HEK293 (cell line): ENCODE measurements at regions not wholly inside any gene's neighbourhood (a gene's known extent, or its start where the extent isn't known, plus 50 kb on each side); places are given as distances from the start of the nearest gene placed in this dataset.
A peak's percentile ranks its signal among the peaks of the same experiment; 100 is the strongest.

ENCODE experiments used
- CTCF ChIA-PET: fragments of 350-600 bp; formaldehyde crosslinking; extraction: SDS; loops from one replicate; lab custom pipeline; 2021; ENCODE audit warnings: antibody characterized with exemption; lab: Yijun Ruan, JAX
- POLR2A ChIA-PET: fragments of 300-600 bp; formaldehyde crosslinking; extraction: SDS; loops from one replicate; lab custom pipeline; 2020; ENCODE audit warnings: antibody characterized with exemption, inconsistent platforms; lab: Yijun Ruan, JAX
- H3K27ac ChIP-seq: fragments of 200-500 bp; sonication (Bioruptor generic); 2 replicates; pipeline ENCODE4 v1.5.1; 2014; ENCODE audit warnings: low read depth, low read length, control low read depth, inconsistent platforms; ENCODE audit errors: extremely low read depth
- H3K36me3 ChIP-seq, 2 experiments: fragments of 200-500 bp in 1 of 2; sonication (Bioruptor generic) in 1 of 2; 1 replicate in 1 of 2; 2 replicates in 1 of 2; pipeline ENCODE4 v1.5.1; 2014 to 2017; ENCODE audit warnings: inconsistent platforms in 2 of 2, low read length in 2 of 2; ENCODE audit not compliant: control insufficient read depth in 2 of 2, insufficient read depth in 1 of 2
- H3K4me1 ChIP-seq: fragments of 200-500 bp; sonication (Bioruptor generic); 2 replicates; pipeline ENCODE4 v1.5.1; 2014; ENCODE audit warnings: mild to moderate bottlenecking, low read length, inconsistent platforms; ENCODE audit not compliant: control insufficient read depth, insufficient read depth
- H3K4me3 ChIP-seq: 2 replicates; pipeline ENCODE4 v1.5.1; 2011; ENCODE audit warnings: low read depth, mild to moderate bottlenecking, control low read depth, low read length, moderate library complexity
- H3K9me3 ChIP-seq: fragments of 200-500 bp; sonication (Bioruptor generic); 2 replicates; pipeline ENCODE4 v1.5.1; 2014; ENCODE audit warnings: low read depth, low read length, inconsistent platforms; ENCODE audit not compliant: control insufficient read depth, insufficient read depth
- HOXA7 ChIP-seq: sonication (generic); formaldehyde crosslinking; IDR thresholded peaks from 2 replicates; pipeline ENCODE4 v1.8.1; 2022; ENCODE audit warnings: missing genetic modification reagents, borderline replicate concordance
- KLF7 ChIP-seq: fragments of 450-650 bp; formaldehyde crosslinking; IDR thresholded peaks from 2 replicates; pipeline ENCODE4 v1.5.1; 2016; ENCODE audit warnings: missing biosample characterization, missing genetic modification characterization, borderline replicate concordance
- KLF8 ChIP-seq: fragments of 450-650 bp; formaldehyde crosslinking; IDR thresholded peaks from 2 replicates; pipeline ENCODE4 v1.5.1; 2016; ENCODE audit warnings: missing biosample characterization, missing genetic modification characterization
- SALL2 ChIP-seq: fragments of 450-650 bp; formaldehyde crosslinking; IDR thresholded peaks from 2 replicates; pipeline ENCODE4 v1.5.0; 2017; ENCODE audit warnings: missing biosample characterization, mild to moderate bottlenecking, missing genetic modification characterization, borderline replicate concordance
- SETDB1 ChIP-seq: IDR thresholded peaks from one replicate; pipeline ENCODE4 v1.6.1; 2017; ENCODE audit warnings: mild to moderate bottlenecking, low read length, moderate library complexity, mixed read lengths; ENCODE audit not compliant: insufficient read length
- SP7 ChIP-seq: fragments of 450-650 bp; formaldehyde crosslinking; IDR thresholded peaks from 2 replicates; pipeline ENCODE4 v1.5.1; 2016; ENCODE audit warnings: missing biosample characterization, missing genetic modification characterization
- TRIM28 ChIP-seq: IDR thresholded peaks from 2 replicates; pipeline ENCODE4 v1.6.1; 2011; ENCODE audit warnings: low read length, control low read depth, borderline replicate concordance
- ZBTB1 ChIP-seq: fragments of 450-650 bp; formaldehyde crosslinking; IDR thresholded peaks from 2 replicates; pipeline ENCODE4 v1.5.1; 2016; ENCODE audit warnings: missing biosample characterization, missing genetic modification characterization
- ZBTB8A ChIP-seq: fragments of 450-650 bp; formaldehyde crosslinking; IDR thresholded peaks from 2 replicates; pipeline ENCODE4 v1.5.1; 2016; ENCODE audit warnings: missing biosample characterization, missing genetic modification characterization
- ZNF133 ChIP-seq: fragments of 450-650 bp; formaldehyde crosslinking; IDR thresholded peaks from 2 replicates; pipeline ENCODE4 v1.5.1; 2016; ENCODE audit warnings: missing biosample characterization, missing genetic modification characterization
- ZNF169 ChIP-seq: fragments of 450-650 bp; formaldehyde crosslinking; IDR thresholded peaks from 2 replicates; pipeline ENCODE4 v1.5.1; 2016; ENCODE audit warnings: missing biosample characterization, missing genetic modification characterization
- ZNF175 ChIP-seq: fragments of 450-650 bp; formaldehyde crosslinking; IDR thresholded peaks from 2 replicates; pipeline ENCODE4 v1.5.1; 2016; ENCODE audit warnings: missing biosample characterization, missing genetic modification characterization
- ZNF184 ChIP-seq: fragments of 450-650 bp; IDR thresholded peaks from 2 replicates; pipeline ENCODE4 v1.5.1; 2018; ENCODE audit warnings: missing biosample characterization, mild to moderate bottlenecking, missing genetic modification characterization
- ZNF2 ChIP-seq: fragments of 450-650 bp; formaldehyde crosslinking; IDR thresholded peaks from 2 replicates; pipeline ENCODE4 v1.5.1; 2016; ENCODE audit warnings: missing biosample characterization, missing genetic modification characterization
- ZNF311 ChIP-seq: fragments of 450-650 bp; formaldehyde crosslinking; IDR thresholded peaks from 2 replicates; pipeline ENCODE4 v1.5.1; 2017; ENCODE audit warnings: missing biosample characterization, missing genetic modification characterization, borderline replicate concordance
- ZNF324 ChIP-seq: fragments of 450-650 bp; formaldehyde crosslinking; IDR thresholded peaks from 2 replicates; pipeline ENCODE4 v1.5.1; 2016; ENCODE audit warnings: missing biosample characterization, missing genetic modification characterization
- ZNF433 ChIP-seq: fragments of 450-650 bp; formaldehyde crosslinking; IDR thresholded peaks from 2 replicates; pipeline ENCODE4 v1.5.1; 2016; ENCODE audit warnings: missing biosample characterization, missing genetic modification characterization, low read depth
- ZNF473 ChIP-seq: fragments of 450-650 bp; formaldehyde crosslinking; IDR thresholded peaks from 2 replicates; pipeline ENCODE4 v1.5.1; 2017; ENCODE audit warnings: missing biosample characterization, missing genetic modification characterization
- ZNF558 ChIP-seq: fragments of 450-650 bp; formaldehyde crosslinking; IDR thresholded peaks from 2 replicates; pipeline ENCODE4 v1.5.1; 2016; ENCODE audit warnings: missing biosample characterization, missing genetic modification characterization
- ZNF600 ChIP-seq: fragments of 450-650 bp; formaldehyde crosslinking; IDR thresholded peaks from 2 replicates; pipeline ENCODE4 v1.5.1; 2016; ENCODE audit warnings: missing biosample characterization, missing genetic modification characterization
- ZNF670 ChIP-seq: fragments of 450-650 bp; formaldehyde crosslinking; IDR thresholded peaks from 2 replicates; pipeline ENCODE4 v1.5.1; 2016; ENCODE audit warnings: missing biosample characterization, missing genetic modification characterization, low read depth
- ZNF843 ChIP-seq: fragments of 450-650 bp; formaldehyde crosslinking; IDR thresholded peaks from 2 replicates; pipeline ENCODE4 v1.5.1; 2016; ENCODE audit warnings: missing biosample characterization, missing genetic modification characterization
- TF ChIP-seq, protein P1 (sequence below): fragments of 450-650 bp; formaldehyde crosslinking; IDR thresholded peaks from 2 replicates; pipeline ENCODE4 v1.5.1; 2016; ENCODE audit warnings: missing biosample characterization, missing genetic modification characterization
- TF ChIP-seq, protein P2 (sequence below): fragments of 450-650 bp; formaldehyde crosslinking; IDR thresholded peaks from 2 replicates; pipeline ENCODE4 v1.5.1; 2016; ENCODE audit warnings: missing biosample characterization, missing genetic modification characterization
- TF ChIP-seq, protein P3 (sequence below): fragments of 450-650 bp; formaldehyde crosslinking; IDR thresholded peaks from 2 replicates; pipeline ENCODE4 v1.5.1; 2017; ENCODE audit warnings: missing biosample characterization, mild to moderate bottlenecking, missing genetic modification characterization, moderate library complexity

DNA sequence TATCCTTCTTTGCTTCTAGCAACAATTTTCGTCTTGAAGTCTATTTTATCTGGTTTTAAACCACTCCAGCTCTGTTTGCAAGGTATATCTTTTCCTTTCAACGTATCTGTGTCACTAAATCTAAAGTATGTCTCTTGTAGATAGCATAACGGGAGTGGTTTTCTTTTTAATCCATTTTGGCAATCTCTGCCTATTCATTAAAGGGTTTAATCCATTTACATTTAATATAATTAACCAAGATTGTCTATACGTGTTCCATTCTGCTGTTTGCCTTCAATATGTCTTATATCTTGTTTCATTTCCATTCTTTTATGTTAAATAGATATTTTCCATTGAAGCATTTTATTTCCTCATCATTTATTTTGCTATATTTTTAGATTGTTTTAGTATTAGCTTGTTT, 587.9 kb downstream of the C6orf118 start:
- TF ChIP-seq ZNF670 (tag by site-specific recombination) (no peak), SETDB1 (peak; percentile 72), SALL2 (no peak)
- TF ChIP-seq, all 188 proteins: peak for 1
- Histone ChIP-seq H3K27ac (no peak overlapping the region), H3K4me1 (no peaks in the 10 kb centered on the region), H3K4me3 (no peak overlapping the region), H3K36me3 (no peaks in the 10 kb centered on the region), H3K9me3 (no peaks in the 10 kb centered on the region)
- ChIA-PET POLR2A (no interaction called here), CTCF (no interaction called here)

DNA sequence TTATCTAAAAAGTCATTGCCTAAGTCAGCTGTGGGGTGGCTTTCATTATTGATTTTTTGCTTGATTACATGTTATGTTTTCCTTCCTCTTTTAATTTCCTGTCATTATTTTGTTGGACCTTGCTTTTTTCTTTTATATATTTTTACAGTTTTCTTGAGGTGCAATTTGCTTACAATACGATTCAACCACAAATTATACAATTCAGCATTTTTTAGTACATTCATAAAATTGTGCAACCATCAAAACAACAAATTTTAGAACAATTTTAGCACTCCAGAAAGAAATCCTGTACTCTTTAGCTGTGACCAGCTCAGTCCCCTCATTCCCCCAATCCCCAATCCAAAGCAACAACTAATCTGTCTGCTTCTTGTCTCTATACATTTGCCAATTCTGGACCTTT, 608.9 kb downstream of the C6orf118 start:
- H3K4me3 ChIP-seq: no peak overlapping the region
- no peak overlapping the region for H3K27ac ChIP-seq
- no peaks in the 10 kb centered on the region for H3K4me1 ChIP-seq
- ChIA-PET CTCF (interaction anchor here (0.6 kb wide), 1 partner anchor 644 kb away, joined by 3 read pairs; no protein-coding TSS in a partner anchor), POLR2A (no interaction called here)
- H3K36me3 ChIP-seq: no peaks in the 10 kb centered on the region
- TF ChIP-seq ZNF133 (tag by site-specific recombination) (no peak), ZNF324 (no peak), KLF8 (tag by site-specific recombination) (no peak), ZNF2 (no peak), ZNF600 (tag by site-specific recombination) (no peak), ZNF558 (no peak), ZBTB1 (tag by site-specific recombination) (no peak), ZNF184 (tag by site-specific recombination) (no peak), ZNF169 (no peak)
- no peaks in the 10 kb centered on the region for H3K9me3 ChIP-seq

DNA sequence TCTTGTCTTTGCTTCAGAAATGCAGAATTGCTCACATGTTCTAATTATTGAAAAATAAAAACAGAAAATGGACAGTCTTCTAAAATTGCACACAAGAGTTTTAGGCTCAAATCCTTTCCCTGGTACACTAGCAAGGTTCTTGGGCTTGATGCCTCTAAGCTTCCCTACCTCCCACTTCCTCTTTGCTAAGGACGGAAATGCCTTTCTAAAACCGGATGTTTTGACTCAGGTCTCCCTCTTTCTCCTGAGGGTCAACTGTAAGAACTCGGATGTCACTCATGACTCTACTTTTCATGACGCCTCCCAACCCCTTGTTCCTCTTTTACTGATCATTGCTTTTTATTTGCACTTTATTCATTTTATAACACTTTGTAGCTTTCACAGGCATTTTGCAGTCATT, 613.5 kb downstream of the C6orf118 start:
- POLR2A ChIA-PET: no interaction called here
- H3K27ac ChIP-seq: no peak overlapping the region

DNA sequence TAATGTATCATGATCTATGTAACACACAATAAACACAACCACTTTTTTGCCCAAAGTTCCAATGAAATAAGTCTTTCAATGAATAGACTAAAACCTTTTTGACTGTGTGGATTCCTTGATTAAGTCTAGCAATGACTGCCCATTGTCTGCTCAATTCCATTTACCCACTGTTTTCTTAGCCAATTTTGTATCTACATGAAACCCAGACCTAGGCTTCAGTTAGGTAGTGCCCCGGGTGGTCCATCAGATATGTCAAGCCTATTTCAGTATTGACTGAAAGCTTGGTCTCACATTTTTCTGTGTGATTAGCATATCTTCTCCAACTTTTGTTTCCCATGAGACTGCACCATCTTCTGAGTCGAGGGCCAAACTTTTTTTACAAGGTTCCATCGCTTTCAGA, 615.0 kb downstream of the C6orf118 start:
- no peak for TF ChIP-seq ZNF843
- TF ChIP-seq HOXA7 (CRISPR knock-in tag): no peak
- TF ChIP-seq ZNF175 (tag by site-specific recombination): no peak
- no peak for TF ChIP-seq SP7 (tag by site-specific recombination)
- no peak for TF ChIP-seq ZNF311
- no peak for TF ChIP-seq KLF7 (tag by site-specific recombination)
- no peak for TF ChIP-seq ZNF600 (tag by site-specific recombination)
- TF ChIP-seq, protein P1, sequence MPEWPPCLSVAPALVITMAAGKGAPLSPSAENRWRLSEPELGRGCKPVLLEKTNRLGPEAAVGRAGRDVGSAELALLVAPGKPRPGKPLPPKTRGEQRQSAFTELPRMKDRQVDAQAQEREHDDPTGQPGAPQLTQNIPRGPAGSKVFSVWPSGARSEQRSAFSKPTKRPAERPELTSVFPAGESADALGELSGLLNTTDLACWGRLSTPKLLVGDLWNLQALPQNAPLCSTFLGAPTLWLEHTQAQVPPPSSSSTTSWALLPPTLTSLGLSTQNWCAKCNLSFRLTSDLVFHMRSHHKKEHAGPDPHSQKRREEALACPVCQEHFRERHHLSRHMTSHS (tag by site-specific recombination): no peak
- TF ChIP-seq, protein P2, sequence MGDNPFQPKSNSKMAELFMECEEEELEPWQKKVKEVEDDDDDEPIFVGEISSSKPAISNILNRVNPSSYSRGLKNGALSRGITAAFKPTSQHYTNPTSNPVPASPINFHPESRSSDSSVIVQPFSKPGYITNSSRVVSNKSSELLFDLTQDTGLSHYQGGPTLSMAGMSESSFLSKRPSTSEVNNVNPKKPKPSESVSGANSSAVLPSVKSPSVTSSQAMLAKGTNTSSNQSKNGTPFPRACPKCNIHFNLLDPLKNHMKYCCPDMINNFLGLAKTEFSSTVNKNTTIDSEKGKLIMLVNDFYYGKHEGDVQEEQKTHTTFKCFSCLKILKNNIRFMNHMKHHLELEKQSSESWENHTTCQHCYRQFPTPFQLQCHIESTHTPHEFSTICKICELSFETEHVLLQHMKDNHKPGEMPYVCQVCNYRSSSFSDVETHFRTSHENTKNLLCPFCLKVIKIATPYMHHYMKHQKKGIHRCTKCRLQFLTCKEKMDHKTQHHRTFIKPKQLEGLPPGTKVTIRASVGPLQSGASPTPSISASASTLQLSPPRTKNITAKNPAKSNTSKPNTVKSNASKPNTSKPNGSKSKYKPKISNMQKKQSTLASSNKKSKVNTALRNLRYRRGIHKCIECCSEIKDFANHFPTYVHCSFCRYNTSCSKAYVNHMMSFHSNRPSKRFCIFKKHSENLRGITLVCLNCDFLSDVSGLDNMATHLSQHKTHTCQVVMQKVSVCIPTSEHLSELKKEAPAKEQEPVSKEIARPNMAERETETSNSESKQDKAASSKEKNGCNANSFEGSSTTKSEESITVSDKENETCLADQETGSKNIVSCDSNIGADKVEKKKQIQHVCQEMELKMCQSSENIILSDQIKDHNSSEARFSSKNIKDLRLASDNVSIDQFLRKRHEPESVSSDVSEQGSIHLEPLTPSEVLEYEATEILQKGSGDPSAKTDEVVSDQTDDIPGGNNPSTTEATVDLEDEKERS: no peak
- no peak for TF ChIP-seq ZNF473 (tag by site-specific recombination)
- no peak for TF ChIP-seq ZNF433
- no peak for TF ChIP-seq ZBTB8A (tag by site-specific recombination)
- no peak for TF ChIP-seq TRIM28
- no peak overlapping the region for H3K27ac ChIP-seq
- no peak overlapping the region for H3K4me3 ChIP-seq
- POLR2A ChIA-PET: no interaction called here
- H3K9me3 ChIP-seq: no peaks in the 10 kb centered on the region
- H3K4me1 ChIP-seq: no peaks in the 10 kb centered on the region
- no peaks in the 10 kb centered on the region for H3K36me3 ChIP-seq
- CTCF ChIA-PET: no interaction called here

More for the DNA sequence above, 613.5 kb downstream of the C6orf118 start:
- H3K9me3 ChIP-seq: no peaks in the 10 kb centered on the region
- CTCF ChIA-PET: no interaction called here
- H3K4me1 ChIP-seq: no peaks in the 10 kb centered on the region
- TF ChIP-seq, protein P3, sequence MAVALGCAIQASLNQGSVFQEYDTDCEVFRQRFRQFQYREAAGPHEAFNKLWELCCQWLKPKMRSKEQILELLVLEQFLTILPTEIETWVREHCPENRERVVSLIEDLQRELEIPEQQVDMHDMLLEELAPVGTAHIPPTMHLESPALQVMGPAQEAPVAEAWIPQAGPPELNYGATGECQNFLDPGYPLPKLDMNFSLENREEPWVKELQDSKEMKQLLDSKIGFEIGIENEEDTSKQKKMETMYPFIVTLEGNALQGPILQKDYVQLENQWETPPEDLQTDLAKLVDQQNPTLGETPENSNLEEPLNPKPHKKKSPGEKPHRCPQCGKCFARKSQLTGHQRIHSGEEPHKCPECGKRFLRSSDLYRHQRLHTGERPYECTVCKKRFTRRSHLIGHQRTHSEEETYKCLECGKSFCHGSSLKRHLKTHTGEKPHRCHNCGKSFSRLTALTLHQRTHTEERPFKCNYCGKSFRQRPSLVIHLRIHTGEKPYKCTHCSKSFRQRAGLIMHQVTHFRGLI (tag by site-specific recombination): no peak
- TF ChIP-seq SETDB1: peak; percentile 23
- H3K36me3 ChIP-seq: no peaks in the 10 kb centered on the region
- H3K4me3 ChIP-seq: no peak overlapping the region
